Mesenchymal stem cell (in vitro differentiated cells and primary cell): ENCODE measurements at regions not wholly inside any gene's neighbourhood (a gene's known extent, or its start where the extent isn't known, plus 50 kb on each side); places are given as distances from the start of the nearest gene placed in this dataset.

Experiments used
- DNase-seq: peaks from one replicate; pipeline ENCODE4 v3.0.0-alpha.2; 2013
- H2AFZ ChIP-seq: one replicate; pipeline ENCODE4 v1.6.1; 2013; ENCODE audit warnings: low read depth, mild to moderate bottlenecking, control low read depth, inconsistent platforms, low read length, moderate library complexity
- H2AK5ac ChIP-seq: 2 replicates; pipeline ENCODE4 v1.6.1; 2013; ENCODE audit warnings: low read length, moderate library complexity, mild to moderate bottlenecking, inconsistent platforms; ENCODE audit not compliant: severe bottlenecking
- H2BK120ac ChIP-seq: one replicate; pipeline ENCODE4 v1.6.1; 2013; ENCODE audit warnings: low read depth, mild to moderate bottlenecking, inconsistent platforms, low read length, moderate library complexity
- H2BK12ac ChIP-seq, 2 experiments: one replicate each; pipeline ENCODE4 v1.6.1; 2013; ENCODE audit warnings: inconsistent platforms in 2 of 2, low read length in 2 of 2, mild to moderate bottlenecking in 2 of 2, moderate library complexity in 2 of 2, control low read depth in 1 of 2
- H2BK15ac ChIP-seq: one replicate; pipeline ENCODE4 v1.6.1; 2013; ENCODE audit warnings: mild to moderate bottlenecking, low read depth, inconsistent platforms; ENCODE audit not compliant: poor library complexity, severe bottlenecking
- H2BK5ac ChIP-seq: 2 replicates; pipeline ENCODE4 v1.6.1; 2013; ENCODE audit warnings: low read depth, mild to moderate bottlenecking, low read length, control low read depth, inconsistent platforms; ENCODE audit not compliant: poor library complexity, severe bottlenecking
- H3K14ac ChIP-seq, 2 experiments: one replicate each; pipeline ENCODE4 v1.6.1; 2013; ENCODE audit warnings: inconsistent platforms in 2 of 2, low read length in 2 of 2, control low read depth in 1 of 2, mild to moderate bottlenecking in 1 of 2, moderate library complexity in 1 of 2
- H3K18ac ChIP-seq, 2 experiments: one replicate each; pipeline ENCODE4 v1.6.1; 2013; ENCODE audit warnings: inconsistent platforms in 2 of 2, low read length in 2 of 2, control low read depth in 1 of 2, low read depth in 1 of 2, mild to moderate bottlenecking in 1 of 2
- H3K23ac ChIP-seq, 2 experiments: one replicate each; pipeline ENCODE4 v1.6.1; 2013; ENCODE audit warnings: inconsistent platforms in 2 of 2, low read length in 2 of 2, mild to moderate bottlenecking in 2 of 2, moderate library complexity in 2 of 2, control low read depth in 1 of 2
- H3K27ac ChIP-seq: 2 replicates; pipeline ENCODE4 v1.5.1; 2013; ENCODE audit warnings: mild to moderate bottlenecking, moderate library complexity, low read length, control low read depth, inconsistent platforms; ENCODE audit not compliant: poor library complexity, severe bottlenecking
- H3K27me3 ChIP-seq, 2 experiments: 2 replicates each; pipeline versions ENCODE4 v1.6.1 to v1.7.0; 2013; ENCODE audit warnings: low read length in 2 of 2, mild to moderate bottlenecking in 2 of 2, moderate library complexity in 2 of 2, control low read depth in 1 of 2, inconsistent platforms in 1 of 2; ENCODE audit not compliant: control insufficient read depth in 1 of 2, insufficient read depth in 1 of 2
- H3K36me3 ChIP-seq, 2 experiments: 2 replicates each; pipeline versions ENCODE4 v1.6.1 to v1.7.0; 2013; ENCODE audit warnings: low read length in 2 of 2, control low read depth in 1 of 2, inconsistent platforms in 1 of 2, low read depth in 1 of 2, mild to moderate bottlenecking in 1 of 2; ENCODE audit not compliant: insufficient read depth in 2 of 2, control insufficient read depth in 1 of 2
- H3K4ac ChIP-seq, 2 experiments: one replicate each; pipeline ENCODE4 v1.6.1; 2013; ENCODE audit warnings: inconsistent platforms in 2 of 2, low read length in 2 of 2, mild to moderate bottlenecking in 2 of 2, moderate library complexity in 2 of 2, control low read depth in 1 of 2, low read depth in 1 of 2
- H3K4me1 ChIP-seq: 2 replicates; pipeline ENCODE4 v1.6.1; 2013; ENCODE audit warnings: low read depth, low read length, control low read depth; ENCODE audit not compliant: control insufficient read depth, insufficient read depth
- H3K4me2 ChIP-seq: 2 replicates; pipeline ENCODE4 v1.6.1; 2013; ENCODE audit warnings: low read length, mild to moderate bottlenecking, inconsistent platforms; ENCODE audit not compliant: poor library complexity, severe bottlenecking
- H3K4me3 ChIP-seq, 2 experiments: 2 replicates each; pipeline versions ENCODE4 v1.5.1 to v1.7.0; 2013; ENCODE audit warnings: low read length in 2 of 2, mild to moderate bottlenecking in 2 of 2, control low read depth in 1 of 2, low read depth in 1 of 2; ENCODE audit not compliant: insufficient read depth in 1 of 2
- H3K79me1 ChIP-seq: replicated peaks from 2 replicates; pipeline ENCODE4 v1.6.1; 2013; ENCODE audit warnings: mild to moderate bottlenecking, control low read depth, low read length, inconsistent platforms; ENCODE audit not compliant: poor library complexity, severe bottlenecking
- H3K9ac ChIP-seq: 2 replicates; pipeline ENCODE4 v1.7.0; 2013; ENCODE audit warnings: mild to moderate bottlenecking, low read length, moderate library complexity
- H3K9me3 ChIP-seq: 2 replicates; pipeline ENCODE4 v1.7.0; 2013; ENCODE audit warnings: mild to moderate bottlenecking, low read length; ENCODE audit not compliant: control insufficient read depth
- H4K8ac ChIP-seq: one replicate; pipeline ENCODE4 v1.6.1; 2013; ENCODE audit warnings: inconsistent platforms, mild to moderate bottlenecking, low read length, moderate library complexity
- H4K91ac ChIP-seq: one replicate; pipeline ENCODE4 v1.6.1; 2013; ENCODE audit warnings: mild to moderate bottlenecking, low read length, inconsistent platforms
- WGBS: methylation state at CpG from one replicate; pipeline ENCODE4 v1.1.7; 2013; ENCODE audit warnings: mixed read lengths; 5-methylcytosine and 5-hydroxymethylcytosine counted together

GRCh38 chr14:54306806-54307205, 90.0 kb upstream of the CDKN3 start:
- H3K9ac ChIP-seq: no peak overlapping the region
- no peak overlapping the region for H2BK120ac ChIP-seq
- H2AK5ac ChIP-seq: no peak overlapping the region
- H3K4ac ChIP-seq: no peak overlapping the region
- H3K27me3 ChIP-seq: peaks cover 0 to 91% of the 10 kb centered on the region in 2 experiments
- H3K9me3 ChIP-seq: no peaks in the 10 kb centered on the region
- H3K79me1 ChIP-seq: no peaks in the 10 kb centered on the region
- H4K91ac ChIP-seq: no peak overlapping the region
- H2BK12ac ChIP-seq: no peak overlapping the region
- H2BK5ac ChIP-seq: no peak overlapping the region
- H4K8ac ChIP-seq: no peak overlapping the region
- H3K4me3 ChIP-seq: no peak overlapping the region
- H2BK15ac ChIP-seq: no peak overlapping the region
- no peak overlapping the region for H3K14ac ChIP-seq
- H3K23ac ChIP-seq: no peak overlapping the region
- H3K4me1 ChIP-seq: peaks cover 2% of the 10 kb centered on the region
- no peak overlapping the region for H2AFZ ChIP-seq
- WGBS: 88% methylated on average over 4 of the region's 4 CpGs
- DNase-seq: no peak
- H3K4me2 ChIP-seq: no peak overlapping the region
- no peaks in the 10 kb centered on the region for H3K36me3 ChIP-seq
- H3K27ac ChIP-seq: no peak overlapping the region
- no peak overlapping the region for H3K18ac ChIP-seq

GRCh38 chr14:54309615-54310014, 87.2 kb upstream of the CDKN3 start:
- Histone ChIP-seq H3K23ac (no peak overlapping the region), H2AK5ac (no peak overlapping the region), H2AFZ (no peak overlapping the region), H3K4me2 (no peak overlapping the region), H3K27me3 (peaks cover 0 to 70% of the 10 kb centered on the region in 2 experiments), H3K4me1 (peaks cover 8% of the 10 kb centered on the region), H3K9ac (no peak overlapping the region), H3K4me3 (no peak overlapping the region), H3K79me1 (no peaks in the 10 kb centered on the region), H3K9me3 (no peaks in the 10 kb centered on the region), H2BK120ac (no peak overlapping the region), H4K91ac (no peak overlapping the region), H4K8ac (no peak overlapping the region), H3K36me3 (no peaks in the 10 kb centered on the region), H3K18ac (no peak overlapping the region), H2BK15ac (no peak overlapping the region), H2BK5ac (no peak overlapping the region), H3K4ac (no peak overlapping the region), H3K14ac (no peak overlapping the region), H2BK12ac (no peak overlapping the region), H3K27ac (no peak overlapping the region)
- no peak for DNase-seq
- 88% methylated on average over 4 of the region's 5 CpGs for WGBS

- Histone ChIP-seq H2BK15ac (no peak overlapping the region), H3K36me3 (no peaks in the 10 kb centered on the region)
- 91% methylated on average over 8 of the region's 10 CpGs for WGBS
Observed at GRCh38 chr14:54310151-54310850, 86.5 kb upstream of the CDKN3 start.

GRCh38 chr14:54310851-54311228, 86.0 kb upstream of the CDKN3 start:
- Histone ChIP-seq H4K8ac (no peak overlapping the region), H3K14ac (no peak overlapping the region), H3K4me3 (no peak overlapping the region), H3K23ac (no peak overlapping the region), H2BK12ac (no peak overlapping the region), H2AK5ac (no peak overlapping the region), H3K9me3 (no peaks in the 10 kb centered on the region), H3K9ac (no peak overlapping the region), H3K79me1 (no peaks in the 10 kb centered on the region), H2BK15ac (no peak overlapping the region), H2BK5ac (no peak overlapping the region), H3K4ac (no peak overlapping the region), H3K36me3 (no peaks in the 10 kb centered on the region), H2BK120ac (no peak overlapping the region), H3K4me1 (peaks cover 8% of the 10 kb centered on the region), H2AFZ (no peak overlapping the region), H3K18ac (no peak overlapping the region), H3K27ac (no peak overlapping the region), H3K4me2 (no peak overlapping the region), H4K91ac (no peak overlapping the region), H3K27me3 (peaks cover 0 to 70% of the 10 kb centered on the region in 2 experiments)
- WGBS: 96% methylated on average over 2 of the region's 2 CpGs
- no peak for DNase-seq

More at GRCh38 chr14:54310151-54310850, 86.5 kb upstream of the CDKN3 start:
- H3K14ac ChIP-seq: no peak overlapping the region
- H2AFZ ChIP-seq: no peak overlapping the region
- no peaks in the 10 kb centered on the region for H3K79me1 ChIP-seq
- no peak overlapping the region for H3K9ac ChIP-seq
- no peak overlapping the region for H2BK5ac ChIP-seq
- peaks cover 8% of the 10 kb centered on the region for H3K4me1 ChIP-seq
- H3K4ac ChIP-seq: no peak overlapping the region
- H2BK12ac ChIP-seq: peak overlapping the region in 1 of 2 experiments; percentile 82
- DNase-seq: no peak
- H2BK120ac ChIP-seq: no peak overlapping the region
- no peaks in the 10 kb centered on the region for H3K9me3 ChIP-seq
- peak overlapping the region in 1 of 2 experiments; percentile 28 for H3K18ac ChIP-seq
- H4K91ac ChIP-seq: no peak overlapping the region
- H4K8ac ChIP-seq: no peak overlapping the region
- no peak overlapping the region for H2AK5ac ChIP-seq
- H3K4me2 ChIP-seq: no peak overlapping the region
- no peak overlapping the region for H3K27ac ChIP-seq
- H3K4me3 ChIP-seq: no peak overlapping the region
- H3K23ac ChIP-seq: no peak overlapping the region
- peaks cover 0 to 70% of the 10 kb centered on the region in 2 experiments for H3K27me3 ChIP-seq
